GM21576 (cell line): ENCODE measurements at regions not wholly inside any gene's neighbourhood (a gene's known extent, or its start where the extent isn't known, plus 50 kb on each side); places are given as distances from the start of the nearest gene placed in this dataset.
A peak's percentile ranks its signal among the peaks of the same experiment; 100 is the strongest.

ENCODE experiments used
- ATAC-seq: cut with Tn5 transposase; IDR thresholded peaks from one replicate; pipeline ENCODE4 v1.9.1; 2021; ENCODE audit warnings: mild to moderate bottlenecking, moderate library complexity; ENCODE audit not compliant: unreplicated experiment

DNA sequence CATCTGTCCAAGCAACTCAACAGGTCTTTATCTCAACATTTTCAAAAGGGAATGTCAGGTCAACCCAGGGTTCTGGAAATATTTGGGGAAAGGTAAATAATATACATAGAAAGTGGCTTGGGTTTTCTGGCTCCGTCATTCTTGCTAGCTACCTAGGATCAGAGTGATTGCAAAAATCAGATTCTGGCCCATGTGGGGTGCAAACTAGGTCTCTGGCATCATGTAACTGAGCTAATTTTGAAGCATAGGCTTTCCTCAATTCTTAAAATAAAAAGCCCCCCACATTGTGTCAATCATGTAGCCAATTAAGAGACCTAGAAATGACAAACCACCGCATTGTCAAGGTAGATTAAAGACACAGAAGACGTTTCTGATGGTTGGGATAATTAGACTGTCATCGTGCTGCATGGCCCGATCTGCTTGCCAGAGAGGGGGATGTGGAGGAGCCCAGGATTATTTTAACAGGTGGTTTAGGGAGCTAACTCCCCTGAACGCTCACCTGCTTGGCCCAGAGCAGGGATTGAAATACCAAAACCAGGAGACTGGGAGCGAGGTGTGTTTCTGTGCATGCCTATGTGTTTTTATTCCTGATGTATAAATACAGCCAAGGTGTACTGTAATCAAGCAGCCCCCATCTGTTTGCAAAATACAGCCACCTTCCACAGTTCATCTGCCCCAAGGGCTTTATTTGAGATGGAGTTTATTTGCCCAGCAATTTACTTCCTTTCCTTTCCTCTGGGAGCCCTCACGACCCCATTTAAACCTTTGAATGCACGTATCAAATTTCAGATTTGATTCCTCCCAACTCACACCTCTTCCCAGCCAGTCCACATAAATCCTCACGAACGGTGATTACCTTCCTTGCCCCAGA, 189.5 kb downstream of the TTC8 start:
- ATAC-seq: no peak

DNA sequence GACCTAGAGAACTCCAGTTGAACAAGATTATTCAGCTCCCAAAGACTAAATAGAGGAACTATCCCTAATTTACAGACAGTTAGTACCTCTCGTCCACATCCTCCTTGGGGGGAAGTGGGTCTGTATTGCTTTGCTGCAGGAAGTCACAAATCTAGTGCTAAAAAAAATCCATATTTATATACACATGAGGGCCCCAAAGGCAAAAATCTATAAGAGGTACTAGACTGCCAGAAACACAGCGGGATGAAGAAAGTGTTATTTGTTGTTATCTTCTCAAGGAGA, 190.1 kb downstream of the TTC8 start:
- no peak for ATAC-seq

- ATAC-seq: no peak
These were observed 190.6 kb downstream of the TTC8 start for GRCh38 chr14:89015016-89015415.

DNA sequence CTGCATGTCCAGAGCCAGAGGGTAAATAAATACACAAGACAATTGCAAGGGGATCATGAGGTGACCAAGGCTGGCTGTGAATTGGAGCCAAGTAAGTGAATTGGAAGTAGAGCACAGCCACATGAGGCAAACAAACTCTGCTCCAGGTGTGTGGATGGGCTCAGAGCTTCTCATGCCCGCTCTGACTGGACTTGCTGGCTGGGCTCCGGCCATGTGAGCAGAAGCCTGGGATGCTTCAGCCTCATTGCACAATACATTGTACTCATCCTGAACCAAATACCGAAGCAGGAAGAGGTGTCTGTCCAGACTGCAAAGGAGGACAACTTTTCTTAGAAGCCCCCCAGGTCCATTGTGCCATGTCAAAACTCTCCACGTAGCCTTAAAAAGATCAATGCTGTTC, 193.0 kb downstream of the TTC8 start:
- ATAC-seq: no peak

GRCh38 chr14:89022274-89022673, 197.8 kb downstream of the TTC8 start:
- ATAC-seq: no peak

DNA sequence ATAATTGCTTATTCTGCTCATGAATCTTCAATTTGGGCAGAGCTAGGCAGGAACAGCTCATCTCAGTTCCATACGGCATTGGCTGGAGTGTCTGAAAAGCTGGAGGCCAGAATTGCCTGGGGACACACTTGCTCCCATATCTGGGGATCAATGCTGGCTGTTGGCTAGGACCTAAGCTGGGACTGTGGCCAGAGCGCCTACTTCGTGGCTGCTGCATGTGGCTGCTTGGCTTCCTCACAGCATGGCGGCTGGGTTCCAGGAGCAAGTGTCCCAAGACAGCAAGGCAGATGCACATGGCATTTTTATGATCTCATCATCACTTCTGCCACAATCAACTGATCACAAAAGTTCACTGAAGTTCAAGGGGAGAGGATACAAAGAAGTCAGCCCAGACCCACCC, 200.2 kb downstream of the TTC8 start:
- ATAC-seq: no peak

- no peak for ATAC-seq
These were observed 201.2 kb downstream of the TTC8 start for GRCh38 chr14:89025561-89026236.

DNA sequence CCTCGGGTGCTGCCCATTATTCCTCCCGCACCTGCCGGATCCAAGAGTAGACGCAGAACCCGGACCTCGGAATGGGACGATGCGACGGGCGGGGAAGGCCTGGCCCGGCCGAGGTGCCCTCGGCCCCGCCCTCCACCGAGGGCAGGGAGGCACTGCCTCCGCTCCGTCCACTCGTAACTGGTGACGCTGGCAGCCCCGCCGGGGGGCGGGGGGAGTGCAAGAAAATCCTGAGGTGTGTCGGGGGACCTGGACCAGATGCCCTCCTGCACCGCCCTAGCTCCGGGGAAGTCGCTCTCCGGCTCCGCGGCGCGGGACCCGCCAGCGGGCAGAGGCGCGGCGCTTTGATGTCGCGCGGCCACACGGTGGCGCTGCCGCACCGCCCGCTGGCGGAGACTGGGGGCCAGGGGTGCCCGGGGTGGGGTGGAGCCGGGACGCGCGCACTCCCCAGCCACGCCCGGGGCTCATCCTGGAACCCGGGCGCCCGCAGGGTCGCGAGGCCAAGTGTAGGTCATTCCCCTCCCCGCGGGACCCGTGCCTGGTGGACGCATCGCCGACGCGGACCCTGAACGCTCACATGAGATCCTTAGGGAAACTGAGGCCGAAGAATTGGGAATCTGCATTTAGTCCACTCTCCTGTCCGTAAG, 202.8 kb downstream of the TTC8 start:
- ATAC-seq: peak; percentile 81

DNA sequence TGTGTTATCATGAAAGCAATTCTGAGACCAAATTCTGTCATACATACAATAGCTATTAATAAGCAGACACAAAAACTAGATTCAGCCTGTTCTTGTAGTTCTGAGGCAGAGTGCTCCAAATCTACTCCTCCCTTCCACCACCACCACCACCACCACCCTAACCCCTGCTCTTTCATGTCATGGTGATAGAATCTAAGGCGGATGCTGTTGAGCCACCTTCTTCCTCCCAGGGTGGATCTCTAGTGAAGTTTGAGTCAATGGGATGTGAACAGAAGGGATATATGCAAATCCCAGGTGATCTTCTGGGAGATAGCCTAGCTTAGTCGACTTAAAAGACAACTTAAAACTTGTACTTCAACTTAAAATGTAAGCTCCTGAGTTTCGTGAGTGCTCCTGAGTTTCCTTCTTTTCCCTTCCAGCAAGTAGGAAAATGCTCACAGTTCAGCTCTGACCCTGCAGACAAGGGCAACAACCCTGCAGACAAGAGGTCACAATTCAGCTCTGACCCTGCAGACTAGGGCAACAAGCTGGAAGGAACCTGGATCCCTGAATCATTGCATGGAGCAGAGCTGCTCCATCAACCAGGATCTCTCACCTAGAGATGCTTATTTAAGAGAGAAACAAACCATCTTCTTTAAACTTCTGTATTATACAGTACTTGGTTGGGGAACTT, 204.1 kb downstream of the TTC8 start:
- no peak for ATAC-seq

DNA sequence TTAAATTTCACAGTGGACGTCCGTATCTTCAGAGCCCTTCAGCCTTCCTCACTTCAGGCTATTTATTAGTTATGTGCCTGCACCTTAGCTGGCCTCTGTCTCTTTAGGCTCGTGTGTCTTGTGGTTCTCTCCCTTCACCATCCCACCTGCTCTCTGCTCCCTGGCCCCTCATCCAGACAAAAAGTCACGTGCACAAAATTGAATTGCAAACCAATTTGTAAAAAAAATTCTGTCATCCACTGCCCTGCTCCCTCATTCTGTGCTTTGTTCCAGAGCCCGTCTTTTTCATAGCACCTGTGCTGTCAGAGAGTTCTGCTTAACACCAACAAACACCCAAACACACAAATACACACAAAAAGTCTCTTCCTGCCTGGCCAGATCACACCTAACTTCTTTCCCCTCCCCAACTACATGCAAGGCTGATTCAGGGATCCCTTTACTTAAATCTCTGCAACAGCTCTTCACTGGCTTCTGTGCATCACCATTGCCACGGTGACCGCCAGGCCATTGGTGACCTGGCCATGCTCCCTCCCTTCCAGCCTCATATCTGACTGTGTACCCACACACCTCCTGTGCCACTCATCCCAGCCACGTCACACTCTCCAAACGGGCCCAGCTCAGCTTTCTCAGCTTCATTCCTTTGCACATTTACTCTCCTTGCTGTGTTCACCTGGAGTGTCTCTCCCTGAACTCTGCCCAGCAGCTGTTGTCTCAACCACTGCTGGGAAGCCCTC, 205.7 kb downstream of the TTC8 start:
- ATAC-seq: no peak

GRCh38 chr14:89030921-89031320, 206.5 kb downstream of the TTC8 start:
- no peak for ATAC-seq

DNA sequence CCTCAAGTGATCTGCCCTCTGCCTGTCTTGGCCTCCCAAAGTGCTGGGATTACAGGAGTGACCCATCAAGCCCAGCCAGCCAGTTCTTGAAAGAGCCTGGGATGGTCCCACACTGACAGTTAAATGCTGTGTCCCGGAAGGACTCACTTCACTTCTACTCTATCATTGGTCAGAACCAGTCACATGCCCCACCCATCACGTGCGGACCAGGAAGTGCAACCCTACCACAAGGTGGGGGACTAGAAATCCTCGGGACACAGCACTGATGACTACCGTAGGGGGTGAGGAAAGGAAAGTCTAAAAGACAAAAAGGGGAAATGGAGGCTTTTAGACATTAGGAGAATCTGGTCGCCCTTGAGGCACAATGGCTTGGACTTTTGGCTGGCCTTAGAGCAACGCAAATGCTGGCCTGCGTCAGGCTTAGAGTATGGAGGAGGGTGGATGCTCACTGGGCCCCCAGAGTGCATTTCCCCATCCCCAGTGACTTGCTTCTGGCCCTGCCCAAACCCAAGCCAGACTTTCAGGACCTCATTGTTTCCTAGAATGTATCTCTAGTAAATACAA, 207.7 kb downstream of the TTC8 start:
- no peak for ATAC-seq

- no peak for ATAC-seq
These were observed 209.3 kb downstream of the TTC8 start for GRCh38 chr14:89033756-89034155.

DNA sequence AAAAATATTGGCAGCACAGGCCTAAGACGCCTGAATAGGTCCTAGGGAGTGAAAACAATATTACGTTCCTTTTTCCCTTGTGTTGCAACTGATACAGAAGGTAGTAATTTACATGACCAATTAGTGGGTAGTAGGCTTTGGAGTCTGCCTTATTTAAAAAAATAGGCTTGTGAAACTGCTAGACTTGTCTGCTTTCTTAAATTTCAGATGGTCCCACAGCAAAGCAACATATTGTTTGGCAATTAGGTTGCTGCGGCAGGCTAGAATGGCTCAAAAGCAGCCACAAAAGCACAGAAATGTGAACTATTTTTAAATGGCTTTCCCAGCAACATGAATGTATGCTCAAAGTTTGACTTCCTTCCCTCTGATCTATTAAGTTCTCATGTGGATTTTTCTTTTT, 211.9 kb downstream of the TTC8 start:
- ATAC-seq: no peak

DNA sequence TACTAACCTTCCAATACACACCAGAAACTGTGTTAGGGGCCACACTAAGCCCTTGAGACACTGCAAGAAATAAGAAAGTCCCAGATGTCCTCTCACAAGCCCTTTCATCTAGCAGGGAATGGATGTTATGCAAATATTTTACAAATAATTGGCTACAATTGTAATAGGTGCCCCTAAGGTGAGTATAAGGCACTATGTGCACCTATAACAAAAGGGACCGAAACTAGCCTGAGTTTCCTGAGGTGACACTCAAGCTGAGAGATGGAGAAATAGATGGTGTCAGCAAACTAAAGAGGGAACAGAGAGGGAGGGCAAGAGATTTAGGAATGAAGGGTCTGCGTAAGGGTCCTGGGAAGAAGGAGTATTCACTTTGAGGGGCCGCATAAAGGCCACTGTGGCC, 212.6 kb downstream of the TTC8 start:
- no peak for ATAC-seq

- ATAC-seq: no peak
These were observed 215.6 kb downstream of the TTC8 start for GRCh38 chr14:89040080-89040459.

- ATAC-seq: no peak
These were observed 216.2 kb downstream of the TTC8 start for GRCh38 chr14:89040460-89041256.

DNA sequence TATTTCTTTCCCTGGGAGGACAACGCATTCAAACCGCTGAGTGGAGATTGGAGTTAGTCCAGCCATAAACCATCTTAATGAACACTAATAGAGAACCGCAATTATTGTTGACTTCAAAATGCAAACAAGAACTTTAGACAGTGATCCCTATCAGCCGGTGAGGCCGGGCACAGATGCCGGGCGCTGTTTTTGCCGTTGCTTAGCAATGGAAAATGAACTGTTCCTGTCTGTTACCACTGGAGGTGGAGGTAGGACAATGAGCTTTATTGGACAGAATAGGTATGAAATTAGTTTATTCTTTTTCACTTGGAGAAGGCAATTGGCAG, 216.8 kb downstream of the TTC8 start:
- ATAC-seq: no peak

DNA sequence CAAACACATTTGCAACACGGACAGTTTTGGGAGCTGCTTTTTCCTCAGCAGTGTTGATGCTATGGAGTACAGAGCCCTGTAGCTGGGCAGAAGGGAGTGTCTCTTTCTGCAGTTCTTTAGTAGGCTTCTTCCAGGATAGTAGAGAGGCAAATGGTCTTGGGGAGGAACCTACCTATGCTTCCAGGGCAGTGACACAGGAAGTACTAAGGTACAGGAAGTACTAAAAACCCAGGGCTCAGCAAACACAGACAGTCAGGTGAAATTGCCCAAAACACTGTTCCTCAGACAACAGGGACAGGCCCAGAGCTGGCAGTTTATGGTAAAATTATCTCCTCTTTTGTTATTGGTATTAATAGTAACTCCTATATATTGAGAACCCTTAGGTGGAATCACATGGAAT, 217.6 kb downstream of the TTC8 start:
- no peak for ATAC-seq

DNA sequence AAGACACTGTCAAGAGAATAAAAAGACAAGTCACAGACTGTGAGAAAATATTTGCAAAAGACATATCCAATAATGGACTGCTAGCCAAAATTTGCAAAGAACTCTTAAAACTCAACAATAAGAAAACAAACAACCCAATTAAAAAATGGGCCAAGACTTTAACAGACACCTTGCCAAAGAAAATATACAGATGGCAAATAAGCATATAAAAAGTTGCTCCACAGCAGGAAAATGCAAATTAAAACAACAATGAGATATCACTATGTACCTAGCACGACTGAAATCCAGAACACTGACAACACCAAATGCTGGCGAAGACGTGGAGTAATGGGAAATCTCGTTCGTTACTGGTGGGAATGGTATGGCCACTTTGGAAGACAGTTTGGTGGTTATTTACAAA, 228.9 kb downstream of the TTC8 start:
- ATAC-seq: no peak
